Lung (tissue), 11 donors: ENCODE measurements at regions not wholly inside any gene's neighbourhood (a gene's known extent, or its start where the extent isn't known, plus 50 kb on each side); places are given as distances from the start of the nearest gene placed in this dataset.

Source experiments
- ATAC-seq: fragments of 200-7000 bp; cut with Tn5 transposase; one replicate; pipeline ENCODE4 v1.9.1; 2020; ENCODE audit warnings: moderate number of reproducible peaks; ENCODE audit not compliant: insufficient read depth, low FRiP score
- DNase-seq, 3 donors: peaks; one replicate each; pipeline ENCODE4 v3.0.0-alpha.2; 2013 to 2017
- H3K27ac ChIP-seq, 2 donors: one replicate each; pipeline ENCODE4 v1.5.1; 2013; ENCODE audit warnings: mild to moderate bottlenecking in 2 of 2, moderate library complexity in 2 of 2, control low read depth in 1 of 2, inconsistent platforms in 1 of 2, low read depth in 1 of 2, low read length in 1 of 2
- H3K27me3 ChIP-seq, 3 donors: one replicate each; pipeline ENCODE4 v1.5.1; 2013; ENCODE audit warnings: low read length in 2 of 3; ENCODE audit not compliant: control insufficient read depth in 3 of 3, insufficient read depth in 3 of 3
- H3K36me3 ChIP-seq, 4 donors: one replicate each; pipeline ENCODE4 v1.5.1; 2013; ENCODE audit warnings: low read length in 4 of 4, mild to moderate bottlenecking in 1 of 4, moderate library complexity in 1 of 4; ENCODE audit not compliant: control insufficient read depth in 4 of 4, insufficient read depth in 4 of 4
- H3K4me1 ChIP-seq, 5 donors: one replicate each; pipeline ENCODE4 v1.5.1; 2013; ENCODE audit warnings: low read length in 5 of 5, mild to moderate bottlenecking in 2 of 5, moderate library complexity in 1 of 5; ENCODE audit not compliant: control insufficient read depth in 5 of 5, insufficient read depth in 5 of 5
- H3K4me3 ChIP-seq: one replicate; pipeline ENCODE4 v1.5.1; 2013; ENCODE audit warnings: mild to moderate bottlenecking, control low read depth, moderate library complexity
- H3K9ac ChIP-seq, 2 donors: one replicate each; pipeline ENCODE4 v1.5.1; 2013; ENCODE audit warnings: low read length in 2 of 2, control low read depth in 1 of 2; ENCODE audit not compliant: insufficient read depth in 1 of 2
- H3K9me3 ChIP-seq, 4 donors: one replicate each; pipeline ENCODE4 v1.5.1; 2013; ENCODE audit warnings: low read length in 3 of 4, mild to moderate bottlenecking in 1 of 4, moderate library complexity in 1 of 4; ENCODE audit not compliant: control insufficient read depth in 4 of 4, insufficient read depth in 3 of 4
- CTCF ChIP-seq: IDR thresholded peaks from 2 replicates; pipeline ENCODE4 v1.5.1; 2012; ENCODE audit warnings: mild to moderate bottlenecking; ENCODE audit errors: control extremely low read depth, extremely low read depth
- whole genome bisulfite sequencing, 2 donors: extraction: QIAGEN DNeasy Blood & Tissue Kit; methylation state at CpG; one replicate each; pipeline ENCODE4 v1.1.7; 2013; 5-methylcytosine and 5-hydroxymethylcytosine counted together
- donor health status: control.
- donor health status: control.
- donor health status: Bipolar disorder and iron deficiency.
- donor health status: healthy.
- donor health status: DM: yes; HTN: yes; CAD: no.

- Histone ChIP-seq H3K4me1 (no peaks in the 10 kb centered on the region), H3K9ac (no peak overlapping the region), H3K4me3 (no peak overlapping the region), H3K27me3 (no peaks in the 10 kb centered on the region), H3K9me3 (peaks cover 0 to 7% (median 0%) of the 10 kb centered on the region in 4 donors), H3K27ac (no peak overlapping the region), H3K36me3 (no peaks in the 10 kb centered on the region)
- DNase-seq (no peak), ATAC-seq (no peak)
- 82 to 84% methylated on average over 1 of the region's 1 CpG for WGBS, 2 donors
- TF ChIP-seq CTCF: no peak
Measured at GRCh38 chr4:14668296-14668695, 334.0 kb upstream of the CPEB2 start.

DNA sequence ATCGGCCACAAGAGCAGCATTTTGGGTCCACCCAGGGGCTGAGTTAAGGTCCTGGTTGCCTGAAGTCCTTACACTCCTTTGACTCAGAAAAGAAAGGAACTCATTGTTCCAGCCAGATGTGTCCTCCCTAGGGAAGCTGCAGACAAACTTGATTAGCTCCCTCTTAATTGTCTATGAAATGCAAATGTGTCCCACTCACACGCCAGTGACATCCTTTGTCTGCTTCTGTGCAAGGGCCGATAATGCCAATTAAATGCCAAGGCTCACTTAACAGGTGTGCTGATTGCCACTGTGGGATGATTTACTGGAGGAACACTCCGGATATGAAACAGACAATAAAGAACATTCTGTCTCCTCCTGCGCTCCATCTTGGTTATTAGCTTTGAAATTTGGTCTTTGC is 332.9 kb upstream of the CPEB2 start:
- WGBS, 2 donors: 86 to 89% methylated on average over 5 of the region's 5 CpGs
- ATAC-seq (no peak), DNase-seq (no peak)
- peaks cover 0 to 7% (median 0%) of the 10 kb centered on the region in 4 donors for H3K9me3 ChIP-seq
- no peaks in the 10 kb centered on the region for H3K4me1 ChIP-seq
- no peaks in the 10 kb centered on the region for H3K36me3 ChIP-seq
- H3K9ac ChIP-seq: no peak overlapping the region
- no peak overlapping the region for H3K4me3 ChIP-seq
- no peak overlapping the region for H3K27ac ChIP-seq
- H3K27me3 ChIP-seq: no peaks in the 10 kb centered on the region
- TF ChIP-seq CTCF: no peak

GRCh38 chr4:14671146-14671545 is 331.1 kb upstream of the CPEB2 start:
- Histone ChIP-seq H3K4me1 (no peaks in the 10 kb centered on the region), H3K4me3 (no peak overlapping the region), H3K9me3 (peaks cover 0 to 6% (median 0%) of the 10 kb centered on the region in 4 donors), H3K27me3 (no peaks in the 10 kb centered on the region), H3K36me3 (no peaks in the 10 kb centered on the region), H3K27ac (no peak overlapping the region), H3K9ac (no peak overlapping the region)
- no peak for TF ChIP-seq CTCF
- DNase-seq (no peak), ATAC-seq (no peak)
- WGBS, 2 donors: 54 to 64% methylated on average over 2 of the region's 2 CpGs

- Histone ChIP-seq H3K27ac (no peak overlapping the region), H3K27me3 (no peaks in the 10 kb centered on the region), H3K9me3 (no peaks in the 10 kb centered on the region), H3K4me1 (no peaks in the 10 kb centered on the region), H3K36me3 (no peaks in the 10 kb centered on the region), H3K4me3 (no peak overlapping the region), H3K9ac (no peak overlapping the region)
- 84 to 95% methylated on average over 3 of the region's 3 CpGs for WGBS, 2 donors
- no peak for ATAC-seq
- TF ChIP-seq CTCF: no peak
- DNase-seq: no peak
Measured at GRCh38 chr4:14675279-14675985, 326.8 kb upstream of the CPEB2 start.
